ENCODE measurements at regions not wholly inside any gene's neighbourhood (a gene's known extent, or its start where the extent isn't known, plus 50 kb on each side); places are given as distances from the start of the nearest gene placed in this dataset.

DNA sequence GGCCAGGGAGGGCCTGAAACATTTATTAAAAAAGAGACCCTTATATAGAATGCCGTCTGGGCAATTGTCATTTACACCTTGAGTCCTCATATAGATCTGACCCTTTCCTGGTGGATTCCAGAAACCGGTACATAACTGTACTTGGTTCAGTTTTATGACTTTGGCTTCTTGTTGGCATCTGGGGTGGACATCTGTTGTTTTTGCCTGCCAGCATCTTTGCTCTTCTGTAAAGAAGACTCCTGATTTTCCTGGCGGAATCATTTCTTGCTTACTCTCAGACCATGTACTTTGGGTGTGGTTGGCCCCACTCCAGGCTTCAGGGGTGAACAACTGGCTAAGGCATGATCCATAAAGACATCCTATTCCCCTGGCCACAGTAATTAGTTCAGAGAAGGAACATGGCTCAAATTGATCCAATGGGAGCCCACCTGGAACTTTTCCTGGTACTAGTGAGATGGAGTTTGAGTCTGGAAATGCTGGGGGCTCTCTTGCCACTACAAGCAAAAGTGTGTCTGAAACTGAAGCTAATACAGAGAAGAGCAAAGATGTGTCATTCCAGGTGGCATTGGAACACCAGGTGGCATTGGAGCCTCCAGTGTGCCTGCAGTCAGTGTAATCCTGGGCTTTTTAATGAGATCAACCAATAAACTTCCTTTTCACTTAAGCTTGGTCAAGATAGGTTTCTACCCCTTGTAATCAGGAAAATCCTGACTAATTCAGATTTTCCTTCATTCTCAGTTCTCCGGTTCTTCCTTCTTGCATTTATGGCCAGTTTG is 332.5 kb upstream of the CAMK1G start:
- DNase-seq (ENCODE audit: low read depth), result no peak
- no peaks in the 10 kb centered on the region for H3K36me3 ChIP-seq (ENCODE audit: control insufficient read depth, insufficient read depth, low read length)
- H3K27me3 ChIP-seq (ENCODE audit: control insufficient read depth, insufficient read depth, low read length), result no peaks in the 10 kb centered on the region
- TF ChIP-seq, protein P1, sequence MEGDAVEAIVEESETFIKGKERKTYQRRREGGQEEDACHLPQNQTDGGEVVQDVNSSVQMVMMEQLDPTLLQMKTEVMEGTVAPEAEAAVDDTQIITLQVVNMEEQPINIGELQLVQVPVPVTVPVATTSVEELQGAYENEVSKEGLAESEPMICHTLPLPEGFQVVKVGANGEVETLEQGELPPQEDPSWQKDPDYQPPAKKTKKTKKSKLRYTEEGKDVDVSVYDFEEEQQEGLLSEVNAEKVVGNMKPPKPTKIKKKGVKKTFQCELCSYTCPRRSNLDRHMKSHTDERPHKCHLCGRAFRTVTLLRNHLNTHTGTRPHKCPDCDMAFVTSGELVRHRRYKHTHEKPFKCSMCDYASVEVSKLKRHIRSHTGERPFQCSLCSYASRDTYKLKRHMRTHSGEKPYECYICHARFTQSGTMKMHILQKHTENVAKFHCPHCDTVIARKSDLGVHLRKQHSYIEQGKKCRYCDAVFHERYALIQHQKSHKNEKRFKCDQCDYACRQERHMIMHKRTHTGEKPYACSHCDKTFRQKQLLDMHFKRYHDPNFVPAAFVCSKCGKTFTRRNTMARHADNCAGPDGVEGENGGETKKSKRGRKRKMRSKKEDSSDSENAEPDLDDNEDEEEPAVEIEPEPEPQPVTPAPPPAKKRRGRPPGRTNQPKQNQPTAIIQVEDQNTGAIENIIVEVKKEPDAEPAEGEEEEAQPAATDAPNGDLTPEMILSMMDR (IDR thresholded peaks at IDR 0.05; ENCODE audit: insufficient read depth, low read length, poor library complexity, severe bottlenecking), result no peak
- H3K4me3 ChIP-seq (ENCODE audit: low read depth, low read length), result no peak overlapping the region

DNA sequence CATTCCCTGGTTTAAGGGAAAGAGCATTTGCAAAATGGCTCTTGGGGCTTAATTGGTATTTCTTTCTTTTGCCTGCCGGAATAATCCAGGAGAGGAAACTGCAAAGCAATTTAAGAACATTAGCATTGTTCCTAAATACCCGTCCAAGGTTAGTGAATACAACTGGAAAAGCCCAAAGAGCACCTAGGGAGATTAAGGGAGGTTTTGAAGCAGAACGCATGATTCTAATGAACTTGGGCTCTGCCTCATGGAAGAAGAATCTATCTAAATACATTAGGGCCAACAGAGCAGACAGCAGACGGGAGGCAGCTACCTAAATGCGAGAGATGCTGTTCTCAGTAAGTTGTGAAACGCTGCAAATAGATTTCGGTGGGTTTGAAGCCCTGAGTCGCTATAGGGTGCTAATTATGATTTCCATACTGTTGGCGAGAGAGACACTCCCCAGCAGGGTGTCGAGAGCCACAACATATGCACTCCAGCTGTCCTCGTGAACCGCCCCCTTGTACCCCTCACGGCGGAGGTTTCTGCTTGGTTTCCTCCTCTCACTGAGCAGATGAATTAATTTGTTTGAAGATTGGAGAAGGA is 326.7 kb upstream of the CAMK1G start:
- Histone ChIP-seq H3K27me3 (ENCODE audit: control insufficient read depth, insufficient read depth, low read length) (no peaks in the 10 kb centered on the region), H3K36me3 (ENCODE audit: control insufficient read depth, insufficient read depth, low read length) (no peaks in the 10 kb centered on the region), H3K4me3 (ENCODE audit: low read depth, low read length) (no peak overlapping the region)
- TF ChIP-seq, protein P1 (IDR thresholded peaks at IDR 0.05; ENCODE audit: insufficient read depth, low read length, poor library complexity, severe bottlenecking), result no peak
- DNase-seq (ENCODE audit: low read depth), result no peak

DNA sequence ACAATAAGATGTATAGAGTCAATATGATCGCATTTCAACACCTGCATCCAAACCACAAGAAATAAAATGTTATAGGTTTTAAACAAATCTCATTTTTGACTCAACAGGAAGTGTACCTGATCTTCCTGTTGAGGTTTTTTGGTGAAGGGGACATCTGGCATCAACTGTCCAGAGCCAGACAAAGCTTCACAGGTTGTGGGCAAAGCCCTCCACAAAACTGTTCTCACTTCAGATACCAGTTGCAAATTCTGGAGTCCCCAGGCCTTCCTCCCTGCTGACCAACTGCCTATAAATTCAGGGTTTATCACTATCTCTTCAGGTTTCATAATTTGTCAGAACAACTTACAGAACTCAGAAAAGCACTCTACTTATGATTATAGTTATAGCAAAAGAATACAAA is 326.1 kb upstream of the CAMK1G start:
- Histone ChIP-seq H3K4me3 (ENCODE audit: low read depth, low read length) (no peak overlapping the region), H3K36me3 (ENCODE audit: control insufficient read depth, insufficient read depth, low read length) (no peaks in the 10 kb centered on the region), H3K27me3 (ENCODE audit: control insufficient read depth, insufficient read depth, low read length) (no peaks in the 10 kb centered on the region)
- TF ChIP-seq, protein P1 (IDR thresholded peaks at IDR 0.05; ENCODE audit: insufficient read depth, low read length, poor library complexity, severe bottlenecking), result no peak
- DNase-seq (ENCODE audit: low read depth), result no peak

DNA sequence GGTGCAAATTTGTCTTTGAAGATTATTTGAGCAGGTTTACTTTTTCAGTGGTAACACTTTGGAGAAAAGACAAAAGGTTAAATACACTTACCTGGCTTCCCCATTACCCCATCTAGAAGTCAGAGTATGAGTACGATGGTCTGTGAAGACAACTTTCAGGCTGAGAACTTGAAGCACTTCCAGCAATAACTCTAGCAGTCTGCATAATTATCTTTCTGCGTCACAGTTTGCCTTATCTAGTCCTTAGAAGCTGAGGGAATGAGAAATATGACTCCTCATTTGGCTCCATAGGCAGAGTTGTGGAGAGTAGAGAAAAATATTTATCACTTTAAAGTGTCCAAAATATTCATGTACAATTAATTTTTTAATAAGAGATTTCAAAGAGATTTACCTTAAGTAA is 323.4 kb upstream of the CAMK1G start:
- H3K36me3 ChIP-seq (ENCODE audit: control insufficient read depth, insufficient read depth, low read length), result no peaks in the 10 kb centered on the region
- TF ChIP-seq, protein P1 (IDR thresholded peaks at IDR 0.05; ENCODE audit: insufficient read depth, low read length, poor library complexity, severe bottlenecking), result no peak
- DNase-seq (ENCODE audit: low read depth), result no peak
- H3K4me3 ChIP-seq (ENCODE audit: low read depth, low read length), result no peak overlapping the region
- H3K27me3 ChIP-seq (ENCODE audit: control insufficient read depth, insufficient read depth, low read length), result no peaks in the 10 kb centered on the region

DNA sequence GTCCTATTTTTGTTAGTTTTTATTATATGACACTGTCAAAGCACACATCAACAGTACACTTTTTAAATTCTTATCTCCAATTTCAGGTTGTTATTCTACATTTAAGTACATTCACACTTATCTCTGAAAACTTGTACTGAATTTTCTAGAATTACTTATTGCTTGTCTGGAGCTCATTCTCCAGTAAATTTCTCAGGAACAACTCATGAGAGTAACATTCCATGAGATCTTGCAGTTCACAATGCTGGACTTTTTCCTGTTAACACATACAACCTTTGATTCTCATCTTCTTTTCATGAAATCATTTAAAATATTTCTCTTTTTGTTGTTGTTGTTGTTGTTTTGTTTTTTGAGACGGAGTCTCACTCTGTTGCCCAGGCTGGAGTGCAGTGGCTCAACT is 320.9 kb upstream of the CAMK1G start:
- TF ChIP-seq, protein P1 (IDR thresholded peaks at IDR 0.05; ENCODE audit: insufficient read depth, low read length, poor library complexity, severe bottlenecking), result no peak
- H3K4me3 ChIP-seq (ENCODE audit: low read depth, low read length), result no peak overlapping the region
- no peak for DNase-seq (ENCODE audit: low read depth)
- H3K27me3 ChIP-seq (ENCODE audit: control insufficient read depth, insufficient read depth, low read length), result no peaks in the 10 kb centered on the region
- H3K36me3 ChIP-seq (ENCODE audit: control insufficient read depth, insufficient read depth, low read length), result no peaks in the 10 kb centered on the region
